ENCODE measurements at regions not wholly inside any gene's neighbourhood (a gene's known extent, or its start where the extent isn't known, plus 50 kb on each side); places are given as distances from the start of the nearest gene placed in this dataset.
"Not testable (repeated sequence)": the region's sequence is repeated elsewhere in the genome, so short reads cannot be mapped to it uniquely, and the experiment has no call there.

DNA sequence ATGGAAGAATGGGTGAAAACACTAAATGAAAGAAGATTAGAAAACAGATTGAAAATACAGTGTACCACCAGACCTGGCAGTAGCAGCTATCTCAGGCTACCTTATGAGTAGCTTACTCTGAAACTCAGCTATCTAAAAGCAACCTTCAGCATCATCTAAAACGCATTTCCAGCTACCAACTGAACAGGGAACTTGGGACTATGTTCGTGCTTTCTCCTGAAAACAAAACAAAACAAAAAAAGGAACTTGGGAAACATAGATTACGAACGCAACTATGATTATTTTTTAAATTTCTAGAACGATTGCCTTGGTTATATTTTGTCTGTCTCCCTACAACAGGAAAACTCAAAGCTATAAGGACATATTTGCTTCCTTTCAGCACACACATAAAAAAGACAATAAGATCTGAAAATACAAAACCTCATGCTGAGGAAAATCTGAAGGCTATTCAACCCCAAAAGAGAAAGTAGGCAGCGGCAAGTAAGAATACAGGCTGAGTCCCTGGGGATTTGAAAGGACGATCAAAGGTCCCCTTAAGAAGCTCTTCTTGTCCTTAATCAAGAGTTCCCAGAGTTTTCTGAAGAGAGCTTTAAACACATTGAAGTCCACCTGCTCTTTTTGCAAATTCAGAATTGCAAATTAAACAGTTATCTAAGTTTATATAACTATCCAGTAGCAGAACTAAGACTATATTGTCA is 53.4 kb downstream of the OR2K2 start:
- DNase-seq = no peak

GRCh38 chr9:111274737-111275136 is 55.3 kb downstream of the OR2K2 start:
- DNase-seq = no peak

DNA sequence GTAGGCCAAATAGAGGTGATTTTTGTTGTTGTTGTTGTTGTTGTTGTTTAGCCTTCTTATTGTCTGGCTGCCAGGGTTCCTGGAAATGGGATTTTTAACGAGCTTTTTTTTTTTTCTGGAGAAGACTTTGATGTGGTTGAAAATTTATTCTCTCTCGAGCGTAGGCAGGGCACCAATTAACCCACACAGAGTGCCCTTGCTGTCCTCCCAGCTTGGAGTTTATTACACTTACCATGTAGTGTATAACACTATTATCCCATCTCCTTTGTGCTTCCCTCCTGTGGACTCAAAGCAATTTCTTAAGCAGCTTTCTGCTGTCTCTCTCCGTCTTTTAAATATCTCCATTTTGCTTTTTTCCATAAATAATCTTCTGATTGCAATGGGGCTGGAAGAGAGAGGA is 57.4 kb downstream of the OR2K2 start:
- no peak for DNase-seq

DNA sequence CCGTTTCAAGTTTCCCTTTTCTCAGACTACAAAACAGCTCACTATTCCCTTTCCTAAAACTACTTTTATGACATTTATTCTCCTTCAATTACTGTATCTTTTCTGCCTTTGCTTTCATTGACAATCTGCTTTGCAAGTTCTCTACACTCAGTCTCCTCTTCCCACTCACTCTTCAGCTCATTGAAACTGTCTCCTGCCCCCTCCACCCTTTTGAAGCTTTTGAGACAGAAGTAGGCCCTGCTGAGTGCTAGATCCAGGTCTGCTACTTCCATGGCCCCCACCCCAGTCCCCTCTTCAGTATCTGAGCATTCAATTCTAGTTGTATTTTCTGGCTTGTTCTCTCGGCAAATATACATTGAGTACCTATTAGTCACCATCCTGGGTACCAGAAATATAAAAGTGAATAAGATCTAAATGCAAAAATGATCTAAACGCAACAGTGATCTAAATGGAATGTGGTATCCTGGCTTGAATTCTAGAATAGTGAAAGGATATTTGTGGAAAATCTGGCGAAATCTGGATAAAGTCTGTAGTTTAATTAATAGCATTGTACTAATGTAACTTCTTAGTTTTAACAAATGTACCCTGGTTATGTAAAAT is 58.4 kb downstream of the OR2K2 start:
- no peak for DNase-seq

GRCh38 chr9:111271047-111271446 is 59.0 kb downstream of the OR2K2 start:
- DNase-seq = no peak

GRCh38 chr9:111266024-111266423 is 64.0 kb downstream of the OR2K2 start:
- DNase-seq = not testable (repeated sequence)

- DNase-seq = no peak
Observed at GRCh38 chr9:111263116-111263515, 66.9 kb downstream of the OR2K2 start.

GRCh38 chr9:111258875-111259271 is 71.2 kb downstream of the OR2K2 start:
- no peak for DNase-seq

DNA sequence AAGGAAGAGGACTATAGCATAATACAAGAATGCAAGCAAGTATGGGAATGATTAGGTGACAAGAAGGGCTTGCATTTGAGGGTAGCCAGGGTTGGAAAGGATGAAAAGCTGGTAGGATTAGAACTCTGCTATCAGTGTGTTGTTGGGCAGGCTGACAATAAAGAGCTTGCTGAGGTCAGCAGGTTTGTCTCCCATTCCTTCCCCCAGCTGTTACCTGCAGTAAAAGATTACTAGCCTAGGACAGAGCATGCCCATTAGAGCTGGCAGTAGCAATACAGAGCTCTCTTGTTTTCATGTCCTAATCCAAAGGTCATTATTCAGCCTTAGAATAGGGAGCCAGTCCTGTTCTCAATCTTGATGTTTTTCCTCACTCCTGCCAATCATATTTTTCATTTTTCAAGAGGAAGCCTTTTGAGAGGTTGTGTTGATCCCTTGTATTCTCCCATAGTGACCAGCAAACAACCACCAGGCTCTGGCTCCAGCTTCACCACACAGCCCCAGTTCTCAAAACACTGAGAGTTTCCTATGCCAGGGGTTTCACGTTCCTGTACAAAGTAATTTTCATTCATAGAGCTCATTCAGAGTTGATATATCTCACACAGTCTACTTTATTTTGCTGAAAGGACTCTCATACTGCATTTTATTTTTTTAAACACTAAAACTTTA is 71.7 kb downstream of the OR2K2 start:
- no peak for DNase-seq

DNA sequence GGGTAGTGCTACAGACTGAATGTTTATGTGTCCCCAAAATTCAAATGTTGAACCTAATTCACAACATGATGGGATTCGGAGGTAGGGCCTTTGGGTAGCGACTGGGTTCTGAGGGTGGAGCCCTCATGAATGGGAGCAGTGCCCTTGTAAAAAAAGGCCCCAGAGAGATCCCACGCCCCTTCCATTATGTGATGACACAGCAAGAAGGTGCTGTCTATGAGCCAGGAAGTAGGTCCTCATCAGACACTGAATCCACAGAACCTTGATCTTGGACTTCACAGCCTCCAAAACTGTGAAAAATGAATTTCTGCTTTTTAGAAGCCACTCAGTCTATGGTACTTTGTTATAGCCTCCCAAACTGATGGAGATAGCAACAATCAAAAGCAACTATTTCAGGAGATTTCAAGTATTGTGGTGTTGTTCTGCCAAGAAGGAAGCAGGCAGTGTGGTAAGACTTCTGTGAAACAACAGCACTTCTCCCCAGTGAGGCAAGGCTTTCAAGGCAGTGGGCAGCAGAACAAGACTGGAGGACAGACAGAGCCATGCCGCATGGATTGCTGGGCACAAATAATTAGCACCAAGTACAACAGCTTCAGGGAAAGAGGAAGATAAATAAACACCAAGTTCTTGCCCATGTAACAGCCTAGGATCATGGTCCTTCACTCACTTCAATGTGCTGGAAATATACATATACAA is 76.1 kb downstream of the OR2K2 start:
- DNase-seq = no peak

- no peak for DNase-seq
Observed at GRCh38 chr9:111250875-111251842, 78.9 kb downstream of the OR2K2 start.

DNA sequence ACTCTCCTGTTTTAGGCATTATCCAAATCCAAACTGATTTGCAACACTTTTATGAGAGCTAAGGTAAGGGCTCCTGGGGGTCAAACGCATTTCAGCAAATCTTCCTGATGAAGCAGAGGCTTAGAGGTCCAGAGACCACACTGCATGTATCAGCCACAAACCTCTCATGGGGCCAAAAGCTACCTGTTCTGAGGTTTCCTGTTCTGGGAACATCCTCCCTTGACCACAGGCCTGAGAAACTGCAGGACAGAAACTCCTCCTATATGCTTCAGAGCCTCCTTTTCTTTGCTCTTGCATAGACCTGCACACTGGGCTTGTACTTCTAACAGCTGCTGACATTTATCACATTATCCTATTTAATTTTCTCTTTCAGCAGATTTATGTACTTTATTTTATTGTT is 92.6 kb downstream of the OR2K2 start:
- no peak for DNase-seq

GRCh38 chr9:111236332-111236731 is 93.7 kb downstream of the OR2K2 start:
- no peak for DNase-seq

GRCh38 chr9:111233963-111234362 is 96.1 kb downstream of the OR2K2 start:
- DNase-seq = no peak

- peak; percentile 84 for DNase-seq
Observed at GRCh38 chr9:111232997-111233790, 96.8 kb downstream of the OR2K2 start.

DNA sequence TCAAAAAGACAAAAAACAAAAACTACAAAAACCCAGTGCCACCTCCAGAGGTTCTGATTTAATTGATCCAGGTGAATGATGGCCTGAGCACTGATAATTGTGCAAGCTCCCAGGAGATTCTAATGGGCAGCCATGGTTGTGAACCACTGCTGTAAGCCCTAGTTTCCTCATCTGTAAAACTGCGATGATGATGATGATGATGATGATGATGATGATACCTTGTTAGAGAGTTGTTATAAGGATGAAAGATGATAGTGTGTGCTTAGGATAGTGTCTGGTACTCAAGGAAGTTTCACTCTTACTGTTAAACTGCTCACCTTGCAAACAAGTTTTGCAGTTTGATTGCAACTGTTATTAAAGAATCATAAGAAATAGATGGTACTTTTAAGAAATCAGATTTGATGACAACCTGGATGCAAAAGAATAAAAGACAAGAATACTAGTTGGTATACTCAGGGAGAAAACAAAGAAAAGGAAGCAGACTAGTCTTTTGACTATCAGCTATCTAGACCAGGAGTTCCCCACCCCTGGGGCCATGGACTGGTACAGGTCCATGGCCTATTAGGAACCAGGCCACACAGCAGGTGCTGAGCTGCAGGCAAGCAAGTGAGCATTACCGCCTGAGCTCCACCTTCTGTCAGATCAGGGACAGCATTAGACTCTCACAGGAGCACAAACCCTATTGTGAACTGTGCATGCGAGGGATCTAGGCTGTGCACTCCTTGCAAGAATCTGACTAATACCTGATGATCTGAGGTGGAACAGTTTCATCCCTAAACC is 98.0 kb downstream of the OR2K2 start:
- DNase-seq = no peak

DNA sequence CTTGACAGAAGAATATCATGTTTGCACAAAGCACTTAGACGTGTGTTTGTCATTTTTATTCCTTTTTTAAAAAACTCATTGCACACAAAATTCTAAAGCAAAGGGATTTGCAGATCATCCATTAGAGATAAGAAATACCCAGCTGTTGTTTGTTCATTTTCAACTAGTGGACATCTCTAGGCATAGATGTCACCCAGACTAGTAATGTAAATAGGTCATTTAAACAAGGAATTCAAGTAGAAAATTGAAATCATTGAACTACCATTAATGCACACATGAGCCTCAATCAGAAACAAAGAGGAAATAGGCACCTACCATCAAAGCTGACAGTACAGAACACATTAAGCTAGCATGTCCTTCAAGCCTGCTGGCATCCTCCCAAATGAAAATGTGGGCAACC is 107.3 kb downstream of the OR2K2 start:
- no peak for DNase-seq

- DNase-seq = no peak
Observed at GRCh38 chr9:111212874-111213273, 117.2 kb downstream of the OR2K2 start.

DNA sequence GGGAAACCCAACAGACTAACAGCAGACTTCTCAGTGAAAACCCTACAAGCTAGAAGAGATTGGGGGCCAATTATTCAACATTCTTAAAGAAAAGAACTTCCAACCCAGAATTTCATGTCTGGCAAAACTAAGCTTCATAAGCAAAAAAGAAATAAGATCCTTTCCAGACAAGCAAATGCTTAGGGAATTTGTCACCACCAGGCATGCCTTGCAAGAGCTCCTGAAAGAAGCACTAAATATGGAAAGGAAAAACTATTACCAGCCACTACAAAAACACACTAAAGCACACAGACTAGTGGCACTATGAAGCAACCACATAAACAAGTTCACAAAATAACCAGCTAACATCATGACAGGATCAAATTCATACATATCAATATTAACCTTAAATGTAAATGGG is 131.1 kb downstream of the OR2K2 start:
- DNase-seq = no peak

- no peak for DNase-seq
Observed at GRCh38 chr9:111197256-111197655, 132.8 kb downstream of the OR2K2 start.

DNA sequence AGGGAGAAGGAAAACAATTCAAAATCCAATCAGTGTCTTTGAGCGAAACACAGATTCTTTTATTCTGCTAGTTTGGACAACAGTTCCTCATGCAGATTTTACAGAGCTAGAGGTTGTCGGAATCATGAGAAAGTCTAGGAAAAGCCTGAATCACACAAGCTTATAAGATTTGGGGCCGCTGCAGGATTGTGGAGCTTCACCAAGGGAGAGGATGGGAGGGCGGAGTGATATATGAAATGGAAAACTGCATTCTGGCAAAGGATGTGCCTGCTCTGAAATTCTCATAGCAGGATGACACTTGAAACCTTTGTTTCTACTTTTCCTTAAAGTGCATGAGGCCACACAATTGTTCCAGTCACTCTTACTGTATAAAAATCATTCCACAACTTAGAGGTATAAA is 134.3 kb downstream of the OR2K2 start:
- peak; percentile 50 for DNase-seq
